Mesothelial cell of epicardium (in vitro differentiated cells): ENCODE measurements at regions not wholly inside any gene's neighbourhood (a gene's known extent, or its start where the extent isn't known, plus 50 kb on each side); places are given as distances from the start of the nearest gene placed in this dataset.

Source experiments
- DNase-seq, 2 experiments: peaks; one replicate each; pipeline ENCODE4 v3.0.0; 2021; ENCODE audit warnings: low spot score in 2 of 2; ENCODE audit not compliant: unreplicated experiment in 2 of 2
- H3K27ac Mint-ChIP-seq: 2 replicates; pipeline ENCODE4 v1.8.0; 2021; ENCODE audit warnings: mixed read lengths
- H3K27me3 Mint-ChIP-seq: 2 replicates; pipeline ENCODE4 v1.8.0; 2021; ENCODE audit warnings: low read depth, mixed read lengths
- H3K36me3 Mint-ChIP-seq: 2 replicates; pipeline ENCODE4 v1.8.0; 2021; ENCODE audit warnings: mixed read lengths
- H3K4me1 Mint-ChIP-seq: 2 replicates; pipeline ENCODE4 v1.8.0; 2021; ENCODE audit warnings: mixed read lengths
- H3K4me3 Mint-ChIP-seq: 2 replicates; pipeline ENCODE4 v1.8.0; 2021; ENCODE audit warnings: mild to moderate bottlenecking, moderate library complexity, mixed read lengths
- H3K9me3 Mint-ChIP-seq: 2 replicates; pipeline ENCODE4 v1.8.0; 2021; ENCODE audit warnings: mixed read lengths
- CTCF ChIP-seq: fragments of 200-600 bp; sonication (generic); IDR thresholded peaks from one replicate; pipeline ENCODE4 v1.5.0; 2021; ENCODE audit warnings: antibody characterized with exemption; ENCODE audit not compliant: unreplicated experiment

GRCh38 chr6:21969192-21969591 lies 327.6 kb downstream of the PRL start:
- peaks cover 57% of the 10 kb centered on the region for H3K4me1 Mint-ChIP-seq
- peaks cover 9% of the 10 kb centered on the region for H3K36me3 Mint-ChIP-seq
- no peak for DNase-seq
- TF ChIP-seq CTCF = no peak
- no peaks in the 10 kb centered on the region for H3K27me3 Mint-ChIP-seq
- H3K27ac Mint-ChIP-seq = peak overlapping the region; percentile 71
- peaks cover 1% of the 10 kb centered on the region for H3K9me3 Mint-ChIP-seq
- H3K4me3 Mint-ChIP-seq = no peak overlapping the region

GRCh38 chr6:21970569-21971300 lies 326.1 kb downstream of the PRL start:
- Mint-ChIP-seq H3K36me3 (peaks cover 22% of the 10 kb centered on the region), H3K27me3 (no peaks in the 10 kb centered on the region), H3K4me3 (peak overlapping the region; percentile 6), H3K4me1 (peaks cover 48% of the 10 kb centered on the region), H3K9me3 (peaks cover 15% of the 10 kb centered on the region), H3K27ac (peak overlapping the region; percentile 81)
- no peak for DNase-seq
- no peak for TF ChIP-seq CTCF

- H3K4me3 Mint-ChIP-seq = no peak overlapping the region
- H3K27ac Mint-ChIP-seq = peak overlapping the region; percentile 81
- no peaks in the 10 kb centered on the region for H3K27me3 Mint-ChIP-seq
- H3K4me1 Mint-ChIP-seq = peaks cover 46% of the 10 kb centered on the region
- peaks cover 23% of the 10 kb centered on the region for H3K36me3 Mint-ChIP-seq
- DNase-seq = no peak
- no peak for TF ChIP-seq CTCF
- H3K9me3 Mint-ChIP-seq = peaks cover 15% of the 10 kb centered on the region
These were observed 325.3 kb downstream of the PRL start for GRCh38 chr6:21971541-21971940.

GRCh38 chr6:21972516-21972915 lies 324.3 kb downstream of the PRL start:
- DNase-seq = no peak
- Mint-ChIP-seq H3K27ac (peak overlapping the region; percentile 81), H3K4me1 (peaks cover 41% of the 10 kb centered on the region), H3K27me3 (no peaks in the 10 kb centered on the region), H3K9me3 (peaks cover 15% of the 10 kb centered on the region), H3K4me3 (no peak overlapping the region), H3K36me3 (peaks cover 23% of the 10 kb centered on the region)
- TF ChIP-seq CTCF = no peak

GRCh38 chr6:21977346-21977745 lies 319.5 kb downstream of the PRL start:
- TF ChIP-seq CTCF = no peak
- Mint-ChIP-seq H3K4me1 (peaks cover 18% of the 10 kb centered on the region), H3K27ac (peak overlapping the region; percentile 87), H3K27me3 (no peaks in the 10 kb centered on the region), H3K9me3 (peaks cover 39% of the 10 kb centered on the region), H3K36me3 (peaks cover 57% of the 10 kb centered on the region), H3K4me3 (no peak overlapping the region)
- no peak for DNase-seq
